Spleen (tissue), 7 donors: ENCODE measurements at regions not wholly inside any gene's neighbourhood (a gene's known extent, or its start where the extent isn't known, plus 50 kb on each side); places are given as distances from the start of the nearest gene placed in this dataset.

Source experiments
- POLR2A ChIP-seq, 3 donors: fragments of 450-650 bp; IDR thresholded peaks; one replicate each; pipeline ENCODE4 v1.5.1; 2017; ENCODE audit warnings: antibody characterized with exemption in 3 of 3, mild to moderate bottlenecking in 1 of 3
- TF ChIP-seq, protein P1 (sequence below), 11 experiments: fragments of 200-600 bp in 7 of 11; fragments of 450-650 bp in 4 of 11; sonication (generic) in 4 of 11; IDR thresholded peaks in 8 of 11; conservative IDR thresholded peaks in 3 of 11; 1 replicate in 7 of 11; 2 replicates in 4 of 11; pipeline versions ENCODE4 v1.4.0 to v1.8.0; 2016 to 2021; ENCODE audit warnings: antibody characterized with exemption in 11 of 11, inconsistent platforms in 4 of 11, mild to moderate bottlenecking in 1 of 11
- donor health status: DM: no; HTN: no; CAD: no; lungs with moderate emphysema.
- donor health status: DM: no; HTN: no; CAD: no.
- donor health status: DM: no; HTN: no; CAD: no.

DNA sequence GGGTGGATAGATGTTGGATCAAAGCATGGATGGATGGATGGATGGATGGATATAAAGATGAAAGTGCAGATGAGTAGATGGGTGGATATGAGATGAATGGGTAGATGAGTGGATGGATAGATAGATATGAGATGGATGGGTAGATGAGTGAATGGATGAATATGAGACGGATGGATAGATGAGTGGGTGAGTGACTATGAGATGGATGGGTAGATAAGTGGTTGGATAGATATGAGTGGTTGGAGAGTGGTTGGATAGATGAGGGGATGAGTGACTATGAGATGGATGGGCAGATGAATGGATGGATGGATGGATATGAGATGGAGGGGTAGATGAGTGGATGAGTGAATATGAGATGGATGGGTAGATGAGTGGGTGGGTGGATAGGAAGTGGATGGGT lies 204.6 kb upstream of the TLE3 start:
- TF ChIP-seq, protein P1, sequence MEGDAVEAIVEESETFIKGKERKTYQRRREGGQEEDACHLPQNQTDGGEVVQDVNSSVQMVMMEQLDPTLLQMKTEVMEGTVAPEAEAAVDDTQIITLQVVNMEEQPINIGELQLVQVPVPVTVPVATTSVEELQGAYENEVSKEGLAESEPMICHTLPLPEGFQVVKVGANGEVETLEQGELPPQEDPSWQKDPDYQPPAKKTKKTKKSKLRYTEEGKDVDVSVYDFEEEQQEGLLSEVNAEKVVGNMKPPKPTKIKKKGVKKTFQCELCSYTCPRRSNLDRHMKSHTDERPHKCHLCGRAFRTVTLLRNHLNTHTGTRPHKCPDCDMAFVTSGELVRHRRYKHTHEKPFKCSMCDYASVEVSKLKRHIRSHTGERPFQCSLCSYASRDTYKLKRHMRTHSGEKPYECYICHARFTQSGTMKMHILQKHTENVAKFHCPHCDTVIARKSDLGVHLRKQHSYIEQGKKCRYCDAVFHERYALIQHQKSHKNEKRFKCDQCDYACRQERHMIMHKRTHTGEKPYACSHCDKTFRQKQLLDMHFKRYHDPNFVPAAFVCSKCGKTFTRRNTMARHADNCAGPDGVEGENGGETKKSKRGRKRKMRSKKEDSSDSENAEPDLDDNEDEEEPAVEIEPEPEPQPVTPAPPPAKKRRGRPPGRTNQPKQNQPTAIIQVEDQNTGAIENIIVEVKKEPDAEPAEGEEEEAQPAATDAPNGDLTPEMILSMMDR (IDR thresholded peaks at IDR 0.05 in 8 of 11, conservative IDR thresholded peaks at IDR 0.05 in 3 of 11) = peak in 1 of 11 experiments; percentile 4
- TF ChIP-seq POLR2A (IDR thresholded peaks at IDR 0.05) = no peak
